B cell (primary cell): ENCODE measurements at regions not wholly inside any gene's neighbourhood (a gene's known extent, or its start where the extent isn't known, plus 50 kb on each side); places are given as distances from the start of the nearest gene placed in this dataset.

Experiments
- ATAC-seq: fragments of 200-7000 bp; cut with Tn5 transposase; one replicate; pipeline ENCODE4 v1.10.0; 2021; ENCODE audit warnings: low read depth, mild to moderate bottlenecking, moderate number of reproducible peaks, moderate library complexity
- CTCF ChIA-PET: fragments of 350-600 bp; sonication (Branson Sonifier 250); formaldehyde crosslinking; loops from one replicate; lab custom pipeline; 2021; ENCODE audit warnings: antibody characterized with exemption, inconsistent platforms; lab: Charles Lee
- POLR2A ChIA-PET: fragments of 350-600 bp; sonication (Branson Sonifier 250); formaldehyde crosslinking; loops from one replicate; lab custom pipeline; 2021; ENCODE audit warnings: antibody characterized with exemption; lab: Charles Lee
- DNase-seq: peaks from one replicate; pipeline ENCODE4 v3.0.0; 2013
- H2AFZ ChIP-seq: 2 replicates; pipeline ENCODE4 v1.6.1; 2012; ENCODE audit warnings: mild to moderate bottlenecking, low read depth, low read length; ENCODE audit not compliant: insufficient read depth, poor library complexity, severe bottlenecking
- H3K27ac ChIP-seq, 2 donors: 1 replicate in 1 of 2; 2 replicates in 1 of 2; pipeline ENCODE4 v1.5.1; 2012 to 2013; ENCODE audit warnings: low read length in 2 of 2, mild to moderate bottlenecking in 2 of 2, moderate library complexity in 1 of 2
- H3K27me3 ChIP-seq, 4 experiments: fragments of 200-600 bp in 1 of 4; sonication (generic) in 1 of 4; replicated peaks in 1 of 4; 1 replicate in 2 of 4; 2 replicates in 2 of 4; pipeline versions ENCODE4 v1.6.1 to v1.7.0; 2013 to 2016; ENCODE audit warnings: low read length in 3 of 4, mild to moderate bottlenecking in 2 of 4, mixed read lengths in 1 of 4, moderate library complexity in 1 of 4; ENCODE audit not compliant: insufficient read depth in 4 of 4, control insufficient read depth in 3 of 4; ENCODE audit errors: control extremely low read depth in 1 of 4
- H3K36me3 ChIP-seq, 2 experiments: replicated peaks in 1 of 2; 1 replicate in 1 of 2; 2 replicates in 1 of 2; pipeline versions ENCODE4 v1.6.1 to v1.7.1; 2013; ENCODE audit warnings: low read length in 1 of 2; ENCODE audit not compliant: insufficient read depth in 2 of 2, control insufficient read depth in 1 of 2; ENCODE audit errors: control extremely low read depth in 1 of 2, extremely low read depth in 1 of 2
- H3K4me1 ChIP-seq, 2 donors: fragments of 200-600 bp in 1 of 2; sonication (generic) in 1 of 2; 1 replicate in 1 of 2; 2 replicates in 1 of 2; pipeline versions ENCODE4 v1.5.1 to v1.6.1; 2013 to 2017; ENCODE audit warnings: low read length in 2 of 2; ENCODE audit not compliant: control insufficient read depth in 2 of 2, insufficient read depth in 2 of 2
- H3K4me2 ChIP-seq: replicated peaks from 2 replicates; pipeline ENCODE3; 2012; ENCODE audit warnings: mild to moderate bottlenecking, low read depth, low read length; ENCODE audit not compliant: poor library complexity, severe bottlenecking
- H3K4me3 ChIP-seq, 5 experiments: fragments of 200-600 bp in 1 of 5; sonication (generic) in 1 of 5; 1 replicate in 3 of 5; 2 replicates in 2 of 5; pipeline versions ENCODE4 v1.5.1 to v1.7.0; 2011 to 2016; ENCODE audit warnings: low read length in 4 of 5, mild to moderate bottlenecking in 4 of 5, low read depth in 2 of 5, control low read depth in 1 of 5, moderate library complexity in 1 of 5; ENCODE audit not compliant: insufficient read depth in 1 of 5; ENCODE audit errors: control extremely low read depth in 1 of 5, extremely low read depth in 1 of 5
- H3K79me2 ChIP-seq: fragments of 200-600 bp; sonication (generic); one replicate; pipeline ENCODE4 v1.6.0; 2016; ENCODE audit warnings: low read length; ENCODE audit not compliant: control insufficient read depth, insufficient read depth
- H3K9ac ChIP-seq: fragments of 200-600 bp; sonication (generic); 2 replicates; pipeline ENCODE4 v1.6.1; 2017; ENCODE audit warnings: mild to moderate bottlenecking, low read length, moderate library complexity
- H3K9me3 ChIP-seq, 3 donors: one replicate each; pipeline versions ENCODE4 v1.6.1 to v1.7.1; 2013; ENCODE audit warnings: low read length in 2 of 3; ENCODE audit not compliant: control insufficient read depth in 2 of 3, insufficient read depth in 1 of 3; ENCODE audit errors: control extremely low read depth in 1 of 3
- H4K20me1 ChIP-seq: 2 replicates; pipeline ENCODE4 v1.6.0; 2012; ENCODE audit warnings: mild to moderate bottlenecking, low read length; ENCODE audit not compliant: insufficient read depth, control insufficient read depth, poor library complexity, severe bottlenecking
- H3K27ac Mint-ChIP-seq: one replicate; pipeline ENCODE4 v1.8.0; 2021; ENCODE audit warnings: mixed read lengths
- H3K27me3 Mint-ChIP-seq: one replicate; pipeline ENCODE4 v1.8.0; 2021; ENCODE audit warnings: mixed read lengths
- H3K4me1 Mint-ChIP-seq: one replicate; pipeline ENCODE4 v1.8.0; 2021; ENCODE audit warnings: mixed read lengths
- H3K4me3 Mint-ChIP-seq: one replicate; pipeline ENCODE4 v1.8.0; 2021; ENCODE audit warnings: mixed read lengths
- H3K9me3 Mint-ChIP-seq: one replicate; pipeline ENCODE4 v1.8.0; 2022; ENCODE audit warnings: mixed read lengths; ENCODE audit not compliant: insufficient read depth
- EZH2 ChIP-seq: IDR thresholded peaks from 2 replicates; pipeline ENCODE4 v1.6.1; 2012; ENCODE audit warnings: borderline replicate concordance, low read depth, mild to moderate bottlenecking, moderate library complexity, low read length; ENCODE audit not compliant: insufficient read depth, poor library complexity, severe bottlenecking
- WGBS: methylation state at CpG from one replicate; pipeline ENCODE4 v1.1.5; 2013; ENCODE audit warnings: missing lambda C conversion rate; ENCODE audit not compliant: insufficient coverage; 5-methylcytosine and 5-hydroxymethylcytosine counted together
- intact Hi-C: fragments of 100-400 bp; cut with micrococcal nuclease; formaldehyde crosslinking; loops from one replicate; pipeline ENCODE4 v1.10.0; 2022
- TF ChIP-seq, protein P1 (sequence below): fragments of 200-600 bp; IDR thresholded peaks from one replicate; pipeline ENCODE4 v1.8.0; 2022; ENCODE audit warnings: antibody characterized with exemption, mild to moderate bottlenecking

DNA sequence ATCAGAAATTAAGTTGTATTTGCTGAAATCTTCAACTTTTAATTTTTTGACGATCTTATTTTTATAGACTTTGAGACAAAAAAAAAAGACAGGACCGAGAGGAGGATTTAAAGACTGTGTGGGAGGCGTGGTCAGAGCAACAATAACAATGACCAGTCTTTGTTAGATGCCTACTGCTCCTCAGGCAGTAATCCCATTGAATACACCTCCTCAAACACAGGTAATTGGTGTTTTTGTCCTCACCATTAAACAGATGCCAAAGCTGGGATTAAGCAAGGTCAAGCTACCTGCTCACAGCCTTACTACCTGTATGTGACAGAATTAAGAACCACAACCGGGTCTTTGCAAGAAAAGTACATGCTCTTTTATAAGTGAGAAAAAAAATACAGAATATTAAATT lies 233.3 kb upstream of the GRAMD2B start:
- H3K27me3 Mint-ChIP-seq, result no peaks in the 10 kb centered on the region
- Histone ChIP-seq H3K9me3 (peaks cover 0 to 3% (median 0%) of the 10 kb centered on the region in 3 donors), H3K27ac (no peak overlapping the region), H3K27me3 (no peaks in the 10 kb centered on the region), H3K36me3 (no peaks in the 10 kb centered on the region), H4K20me1 (no peaks in the 10 kb centered on the region), H3K4me1 (no peaks in the 10 kb centered on the region), H3K4me2 (no peak overlapping the region), H3K9ac (no peak overlapping the region), H3K79me2 (no peaks in the 10 kb centered on the region), H3K4me3 (no peak overlapping the region), H2AFZ (no peak overlapping the region)
- ChIA-PET POLR2A (no interaction called here), CTCF (no interaction called here)
- no peaks in the 10 kb centered on the region for H3K4me1 Mint-ChIP-seq
- H3K4me3 Mint-ChIP-seq, result no peak overlapping the region
- no peaks in the 10 kb centered on the region for H3K9me3 Mint-ChIP-seq
- WGBS, result no CpG with 5 or more reads among the region's 4 CpGs
- no peak for DNase-seq
- TF ChIP-seq EZH2, result no peak
- TF ChIP-seq, protein P1, sequence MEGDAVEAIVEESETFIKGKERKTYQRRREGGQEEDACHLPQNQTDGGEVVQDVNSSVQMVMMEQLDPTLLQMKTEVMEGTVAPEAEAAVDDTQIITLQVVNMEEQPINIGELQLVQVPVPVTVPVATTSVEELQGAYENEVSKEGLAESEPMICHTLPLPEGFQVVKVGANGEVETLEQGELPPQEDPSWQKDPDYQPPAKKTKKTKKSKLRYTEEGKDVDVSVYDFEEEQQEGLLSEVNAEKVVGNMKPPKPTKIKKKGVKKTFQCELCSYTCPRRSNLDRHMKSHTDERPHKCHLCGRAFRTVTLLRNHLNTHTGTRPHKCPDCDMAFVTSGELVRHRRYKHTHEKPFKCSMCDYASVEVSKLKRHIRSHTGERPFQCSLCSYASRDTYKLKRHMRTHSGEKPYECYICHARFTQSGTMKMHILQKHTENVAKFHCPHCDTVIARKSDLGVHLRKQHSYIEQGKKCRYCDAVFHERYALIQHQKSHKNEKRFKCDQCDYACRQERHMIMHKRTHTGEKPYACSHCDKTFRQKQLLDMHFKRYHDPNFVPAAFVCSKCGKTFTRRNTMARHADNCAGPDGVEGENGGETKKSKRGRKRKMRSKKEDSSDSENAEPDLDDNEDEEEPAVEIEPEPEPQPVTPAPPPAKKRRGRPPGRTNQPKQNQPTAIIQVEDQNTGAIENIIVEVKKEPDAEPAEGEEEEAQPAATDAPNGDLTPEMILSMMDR, result no peak
- H3K27ac Mint-ChIP-seq, result no peak overlapping the region
- no peak for ATAC-seq
- intact Hi-C loops, result no loop called here

DNA sequence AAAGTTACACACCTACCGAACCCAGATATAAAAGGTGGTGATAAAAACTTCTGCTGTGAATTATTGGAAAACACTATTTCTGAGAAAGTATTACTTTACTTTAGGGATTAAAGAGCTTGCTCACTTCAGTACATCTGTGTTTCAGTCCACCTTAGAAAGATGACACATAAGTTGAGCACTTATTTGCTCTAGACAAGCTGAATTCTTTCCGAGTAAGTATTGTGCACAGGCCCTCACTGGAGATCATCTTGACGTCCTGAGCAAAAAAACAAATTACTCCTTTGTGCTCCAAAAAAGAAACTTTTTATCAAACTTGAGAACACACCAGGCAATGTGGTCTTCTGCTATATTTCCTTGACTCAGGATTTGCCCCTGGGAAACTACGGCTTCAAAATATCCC lies 231.0 kb upstream of the GRAMD2B start:
- ATAC-seq, result no peak
- no peak overlapping the region for H3K27ac Mint-ChIP-seq
- TF ChIP-seq EZH2, result no peak
- TF ChIP-seq, protein P1, result no peak
- no peaks in the 10 kb centered on the region for H4K20me1 ChIP-seq
- no peaks in the 10 kb centered on the region for H3K27me3 ChIP-seq
- no peak overlapping the region for H2AFZ ChIP-seq
- H3K9me3 ChIP-seq, result no peaks in the 10 kb centered on the region
- no peak for DNase-seq
- no peaks in the 10 kb centered on the region for H3K27me3 Mint-ChIP-seq
- no peaks in the 10 kb centered on the region for H3K79me2 ChIP-seq
- H3K4me3 ChIP-seq, result no peak overlapping the region
- no peaks in the 10 kb centered on the region for H3K4me1 Mint-ChIP-seq
- 100% methylated on average over 2 of the region's 4 CpGs for WGBS
- intact Hi-C loops, result no loop called here
- CTCF ChIA-PET, result no interaction called here
- H3K27ac ChIP-seq, result no peak overlapping the region
- H3K4me2 ChIP-seq, result no peak overlapping the region
- POLR2A ChIA-PET, result no interaction called here
- H3K4me3 Mint-ChIP-seq, result no peak overlapping the region
- H3K9ac ChIP-seq, result no peak overlapping the region
- no peaks in the 10 kb centered on the region for H3K4me1 ChIP-seq
- H3K36me3 ChIP-seq, result no peaks in the 10 kb centered on the region
- H3K9me3 Mint-ChIP-seq, result no peaks in the 10 kb centered on the region
